MM.1S (cell line): ENCODE measurements at regions not wholly inside any gene's neighbourhood (a gene's known extent, or its start where the extent isn't known, plus 50 kb on each side); places are given as distances from the start of the nearest gene placed in this dataset.

Experiments
- EZH2 ChIP-seq: fragments of 300-600 bp; sonication (generic); optimal IDR thresholded peaks from 2 replicates; pipeline ENCODE3; 2017; ENCODE audit warnings: low read depth, mild to moderate bottlenecking, antibody characterized with exemption, low read length, mixed read lengths
- EZH2phosphoT487 ChIP-seq: fragments of 300-600 bp; sonication (generic); IDR thresholded peaks from 2 replicates; pipeline ENCODE4 v1.6.1; 2018; ENCODE audit warnings: antibody characterized with exemption, low read length
- TF ChIP-seq, protein P1 (sequence below): fragments of 300-600 bp; sonication (generic); IDR thresholded peaks from 2 replicates; pipeline ENCODE4 v1.5.1; 2016; ENCODE audit warnings: antibody characterized with exemption, low read length, mixed read lengths

DNA sequence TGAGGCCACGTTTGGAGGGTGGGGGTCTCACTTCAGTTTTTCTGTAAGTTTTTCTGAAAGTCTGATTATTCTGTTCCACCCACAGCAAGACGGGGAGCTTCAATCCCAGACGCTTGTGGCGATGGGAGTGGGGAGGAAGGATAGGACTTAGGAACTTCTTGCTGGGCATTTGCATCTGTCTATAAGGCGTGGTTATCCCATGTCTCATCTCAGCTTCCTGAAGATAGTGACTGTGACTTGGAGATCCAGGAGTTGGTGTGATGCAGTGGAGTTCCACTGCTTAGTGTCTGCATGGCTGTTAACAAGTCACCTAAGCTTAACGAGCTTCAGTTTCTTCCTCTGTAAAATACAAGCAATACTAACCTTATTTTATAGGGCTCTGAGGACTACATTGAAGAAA lies 58.9 kb upstream of the BARX2 start:
- no peak for TF ChIP-seq EZH2phosphoT487
- TF ChIP-seq EZH2 = no peak
- TF ChIP-seq, protein P1, sequence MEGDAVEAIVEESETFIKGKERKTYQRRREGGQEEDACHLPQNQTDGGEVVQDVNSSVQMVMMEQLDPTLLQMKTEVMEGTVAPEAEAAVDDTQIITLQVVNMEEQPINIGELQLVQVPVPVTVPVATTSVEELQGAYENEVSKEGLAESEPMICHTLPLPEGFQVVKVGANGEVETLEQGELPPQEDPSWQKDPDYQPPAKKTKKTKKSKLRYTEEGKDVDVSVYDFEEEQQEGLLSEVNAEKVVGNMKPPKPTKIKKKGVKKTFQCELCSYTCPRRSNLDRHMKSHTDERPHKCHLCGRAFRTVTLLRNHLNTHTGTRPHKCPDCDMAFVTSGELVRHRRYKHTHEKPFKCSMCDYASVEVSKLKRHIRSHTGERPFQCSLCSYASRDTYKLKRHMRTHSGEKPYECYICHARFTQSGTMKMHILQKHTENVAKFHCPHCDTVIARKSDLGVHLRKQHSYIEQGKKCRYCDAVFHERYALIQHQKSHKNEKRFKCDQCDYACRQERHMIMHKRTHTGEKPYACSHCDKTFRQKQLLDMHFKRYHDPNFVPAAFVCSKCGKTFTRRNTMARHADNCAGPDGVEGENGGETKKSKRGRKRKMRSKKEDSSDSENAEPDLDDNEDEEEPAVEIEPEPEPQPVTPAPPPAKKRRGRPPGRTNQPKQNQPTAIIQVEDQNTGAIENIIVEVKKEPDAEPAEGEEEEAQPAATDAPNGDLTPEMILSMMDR = no peak
